ENCODE measurements at regions not wholly inside any gene's neighbourhood (a gene's known extent, or its start where the extent isn't known, plus 50 kb on each side); places are given as distances from the start of the nearest gene placed in this dataset.

DNA sequence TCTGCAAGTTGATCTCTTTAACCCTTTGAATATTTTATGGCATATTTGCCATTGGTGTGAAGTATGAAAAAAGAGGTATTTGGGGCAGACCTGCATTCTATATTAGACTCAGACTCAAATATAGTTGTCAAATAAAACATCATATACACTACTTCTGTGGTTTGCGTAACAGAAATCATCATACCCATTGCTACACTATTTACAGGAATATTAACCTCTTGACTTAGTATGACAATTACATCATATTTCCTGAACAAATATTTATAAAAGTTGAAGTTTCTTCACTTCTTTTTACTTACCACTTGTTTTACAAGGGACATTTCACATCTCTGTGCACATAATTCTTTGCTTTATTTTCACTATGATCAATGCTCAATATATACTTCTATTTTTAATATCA, 206.0 kb downstream of the HAO1 start:
- TF ChIP-seq, protein P1, sequence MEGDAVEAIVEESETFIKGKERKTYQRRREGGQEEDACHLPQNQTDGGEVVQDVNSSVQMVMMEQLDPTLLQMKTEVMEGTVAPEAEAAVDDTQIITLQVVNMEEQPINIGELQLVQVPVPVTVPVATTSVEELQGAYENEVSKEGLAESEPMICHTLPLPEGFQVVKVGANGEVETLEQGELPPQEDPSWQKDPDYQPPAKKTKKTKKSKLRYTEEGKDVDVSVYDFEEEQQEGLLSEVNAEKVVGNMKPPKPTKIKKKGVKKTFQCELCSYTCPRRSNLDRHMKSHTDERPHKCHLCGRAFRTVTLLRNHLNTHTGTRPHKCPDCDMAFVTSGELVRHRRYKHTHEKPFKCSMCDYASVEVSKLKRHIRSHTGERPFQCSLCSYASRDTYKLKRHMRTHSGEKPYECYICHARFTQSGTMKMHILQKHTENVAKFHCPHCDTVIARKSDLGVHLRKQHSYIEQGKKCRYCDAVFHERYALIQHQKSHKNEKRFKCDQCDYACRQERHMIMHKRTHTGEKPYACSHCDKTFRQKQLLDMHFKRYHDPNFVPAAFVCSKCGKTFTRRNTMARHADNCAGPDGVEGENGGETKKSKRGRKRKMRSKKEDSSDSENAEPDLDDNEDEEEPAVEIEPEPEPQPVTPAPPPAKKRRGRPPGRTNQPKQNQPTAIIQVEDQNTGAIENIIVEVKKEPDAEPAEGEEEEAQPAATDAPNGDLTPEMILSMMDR (optimal IDR thresholded peaks at IDR 0.05 in 1 of 3, IDR thresholded peaks at IDR 0.05 in 1 of 3, conservative IDR thresholded peaks at IDR 0.05 in 1 of 3; ENCODE audit: extremely low read depth in 1 of 3, insufficient read depth in 2 of 3, low read length in 3 of 3) = no peak
- no peak for TF ChIP-seq EZH2 (IDR thresholded peaks at IDR 0.05; ENCODE audit: low read length)

Measured in keratinocyte (primary cell).